IMR-90 (cell line): ENCODE measurements at regions not wholly inside any gene's neighbourhood (a gene's known extent, or its start where the extent isn't known, plus 50 kb on each side); places are given as distances from the start of the nearest gene placed in this dataset.

Source experiments
- ATAC-seq: fragments of 200-7000 bp; cut with Tn5 transposase; 2 replicates; pipeline ENCODE4 v1.9.1; 2020; ENCODE audit warnings: low read depth, mild to moderate bottlenecking, moderate library complexity
- BruUV-seq: library from RNA; stranded (reverse); fragments of 400-500 nt; replicated peaks from 2 replicates; lab custom pipeline; 2021; lab: Mats Ljungman, UMichigan
- CTCF ChIA-PET: fragments of 300-600 bp; formaldehyde crosslinking; extraction: SDS; loops from one replicate; lab custom pipeline; 2021; ENCODE audit warnings: antibody characterized with exemption; lab: Yijun Ruan, JAX
- POLR2A ChIA-PET: fragments of 300-600 bp; sonication (Branson Sonifier 250); formaldehyde crosslinking; loops from one replicate; lab custom pipeline; 2022; ENCODE audit warnings: antibody characterized with exemption; ENCODE audit not compliant: unreplicated experiment; lab: Charles Lee
- DNase-seq: peaks from one replicate; pipeline ENCODE4 v3.0.0; 2013
- H2AFZ ChIP-seq: replicated peaks from 2 replicates; pipeline ENCODE3; 2013; ENCODE audit warnings: low read length, mild to moderate bottlenecking; ENCODE audit not compliant: poor library complexity
- H2AK5ac ChIP-seq: 2 replicates; pipeline ENCODE4 v1.6.1; 2013; ENCODE audit warnings: low read depth, low read length, inconsistent platforms
- H2AK9ac ChIP-seq: replicated peaks from 2 replicates; pipeline ENCODE3; 2013; ENCODE audit warnings: mild to moderate bottlenecking, low read depth, low read length, moderate library complexity; ENCODE audit not compliant: poor library complexity
- H2BK120ac ChIP-seq: 2 replicates; pipeline ENCODE4 v1.6.1; 2013; ENCODE audit warnings: low read depth, low read length, inconsistent platforms
- H2BK15ac ChIP-seq: 3 replicates; pipeline ENCODE4 v1.6.1; 2013; ENCODE audit warnings: low read depth, low read length, inconsistent platforms
- H2BK20ac ChIP-seq: 2 replicates; pipeline ENCODE4 v1.6.1; 2013; ENCODE audit warnings: low read depth, mild to moderate bottlenecking, inconsistent platforms, low read length, moderate library complexity
- H2BK5ac ChIP-seq: 2 replicates; pipeline ENCODE4 v1.6.1; 2013; ENCODE audit warnings: mild to moderate bottlenecking, low read depth, low read length, inconsistent platforms; ENCODE audit not compliant: poor library complexity, severe bottlenecking
- H3K14ac ChIP-seq: replicated peaks from 2 replicates; pipeline ENCODE4 v1.6.1; 2013; ENCODE audit warnings: low read depth, low read length, inconsistent platforms
- H3K18ac ChIP-seq: 2 replicates; pipeline ENCODE4 v1.6.1; 2013; ENCODE audit warnings: low read depth, low read length, control low read depth
- H3K23ac ChIP-seq: 2 replicates; pipeline ENCODE4 v1.6.1; 2013; ENCODE audit warnings: low read depth, low read length, inconsistent platforms
- H3K27ac ChIP-seq: 2 replicates; pipeline ENCODE4 v1.5.1; 2013; ENCODE audit warnings: mild to moderate bottlenecking, control low read depth, low read length; ENCODE audit not compliant: insufficient read depth
- H3K27me3 ChIP-seq: 2 replicates; pipeline ENCODE4 v1.6.1; 2013; ENCODE audit warnings: low read length; ENCODE audit not compliant: control insufficient read depth, insufficient read depth
- H3K36me3 ChIP-seq: 2 replicates; pipeline ENCODE4 v1.6.1; 2013; ENCODE audit warnings: low read length, mixed read lengths; ENCODE audit not compliant: control insufficient read depth, insufficient read depth
- H3K4ac ChIP-seq: 2 replicates; pipeline ENCODE4 v1.6.1; 2013; ENCODE audit warnings: low read depth, low read length, inconsistent platforms
- H3K4me1 ChIP-seq: 2 replicates; pipeline ENCODE4 v1.6.1; 2013; ENCODE audit warnings: low read length, mixed read lengths; ENCODE audit not compliant: control insufficient read depth, insufficient read depth
- H3K4me2 ChIP-seq: 2 replicates; pipeline ENCODE4 v1.6.1; 2013; ENCODE audit warnings: low read depth, mild to moderate bottlenecking, control low read depth, low read length, moderate library complexity
- H3K4me3 ChIP-seq: 2 replicates; pipeline ENCODE4 v1.5.1; 2013; ENCODE audit warnings: low read depth, mild to moderate bottlenecking, control low read depth, low read length, moderate library complexity; ENCODE audit not compliant: insufficient read depth
- H3K56ac ChIP-seq: 2 replicates; pipeline ENCODE4 v1.6.1; 2013; ENCODE audit warnings: low read length, inconsistent platforms; ENCODE audit not compliant: insufficient read depth; ENCODE audit errors: extremely low read depth
- H3K79me1 ChIP-seq, 2 experiments: 2 replicates each; pipeline ENCODE4 v1.6.1; 2013; ENCODE audit warnings: low read length in 2 of 2, inconsistent platforms in 1 of 2, low read depth in 1 of 2
- H3K9ac ChIP-seq: 2 replicates; pipeline ENCODE4 v1.6.1; 2013; ENCODE audit warnings: low read depth, low read length, control low read depth
- H3K9me1 ChIP-seq: 2 replicates; pipeline ENCODE4 v1.6.1; 2013; ENCODE audit warnings: low read length, inconsistent platforms; ENCODE audit not compliant: insufficient read depth
- H3K9me3 ChIP-seq: 2 replicates; pipeline ENCODE4 v1.6.1; 2013; ENCODE audit warnings: low read length; ENCODE audit not compliant: control insufficient read depth, insufficient read depth
- H4K20me1 ChIP-seq: 2 replicates; pipeline ENCODE4 v1.6.1; 2013; ENCODE audit warnings: low read length, inconsistent platforms; ENCODE audit not compliant: insufficient read depth
- H4K5ac ChIP-seq: 2 replicates; pipeline ENCODE4 v1.6.1; 2013; ENCODE audit warnings: mild to moderate bottlenecking, low read depth, low read length, control low read depth
- H4K8ac ChIP-seq, 2 experiments: 2 replicates each; pipeline ENCODE4 v1.6.1; 2013; ENCODE audit warnings: low read depth in 2 of 2, low read length in 2 of 2, control low read depth in 1 of 2, inconsistent platforms in 1 of 2
- H4K91ac ChIP-seq: 2 replicates; pipeline ENCODE4 v1.6.1; 2013; ENCODE audit warnings: low read depth, low read length, inconsistent platforms; ENCODE audit not compliant: insufficient read depth
- BHLHE40 ChIP-seq: fragments of 150-350 bp; IDR thresholded peaks from 2 replicates; pipeline ENCODE4 v1.6.1; 2016; ENCODE audit warnings: mild to moderate bottlenecking, low read depth, low read length
- CEBPB ChIP-seq: IDR thresholded peaks from 2 replicates; pipeline ENCODE4 v1.6.1; 2012; ENCODE audit warnings: low read depth, low read length, improper control_type of control experiment
- MAFK ChIP-seq: IDR thresholded peaks from 2 replicates; pipeline ENCODE4 v1.6.1; 2012; ENCODE audit warnings: low read depth, low read length, improper control_type of control experiment
- MAZ ChIP-seq: IDR thresholded peaks from 2 replicates; pipeline ENCODE4 v1.6.1; 2012; ENCODE audit warnings: low read depth, mild to moderate bottlenecking, low read length, improper control_type of control experiment, moderate library complexity, borderline replicate concordance
- MXI1 ChIP-seq: IDR thresholded peaks from 2 replicates; pipeline ENCODE4 v1.6.1; 2012; ENCODE audit warnings: low read depth, mild to moderate bottlenecking, low read length, moderate library complexity, borderline replicate concordance
- NFE2L2 ChIP-seq: fragments of 150-350 bp; IDR thresholded peaks from 2 replicates; pipeline ENCODE4 v1.6.1; 2016; ENCODE audit warnings: low read depth, mild to moderate bottlenecking, low read length
- POLR2A ChIP-seq: IDR thresholded peaks from 2 replicates; pipeline ENCODE4 v1.6.1; 2012; ENCODE audit warnings: mild to moderate bottlenecking, low read depth, low read length
- RAD21 ChIP-seq: IDR thresholded peaks from 2 replicates; pipeline ENCODE4 v1.6.1; 2012; ENCODE audit warnings: low read length, improper control_type of control experiment
- RCOR1 ChIP-seq: IDR thresholded peaks from 2 replicates; pipeline ENCODE4 v1.6.1; 2012; ENCODE audit warnings: mild to moderate bottlenecking, low read length, improper control_type of control experiment; ENCODE audit not compliant: insufficient replicate concordance
- RFX5 ChIP-seq: IDR thresholded peaks from 2 replicates; pipeline ENCODE4 v1.8.0; 2012; ENCODE audit warnings: low read depth, mild to moderate bottlenecking, low read length, moderate library complexity
- SMC3 ChIP-seq: fragments of 150-350 bp; IDR thresholded peaks from 2 replicates; pipeline ENCODE4 v1.6.1; 2016; ENCODE audit warnings: low read depth, mild to moderate bottlenecking, antibody characterized with exemption, low read length, moderate library complexity
- USF2 ChIP-seq: fragments of 150-350 bp; IDR thresholded peaks from 2 replicates; pipeline ENCODE4 v1.6.1; 2017; ENCODE audit warnings: mild to moderate bottlenecking, antibody characterized with exemption, low read length, low read depth
- WGBS, 2 experiments: methylation state at CpG; one replicate each; pipeline versions ENCODE4 v1.1.5 to v1.1.7; 2013; ENCODE audit warnings: missing lambda C conversion rate in 2 of 2; ENCODE audit not compliant: insufficient read length in 1 of 2; ENCODE audit errors: extremely low coverage in 2 of 2; 5-methylcytosine and 5-hydroxymethylcytosine counted together
- dilution Hi-C: fragments of 300-500 bp; cut with HindIII; formaldehyde crosslinking; loops from one replicate; pipeline ENCODE4 v1.14.3; 2018; ENCODE audit warnings: low sequenced_read_pairs; ENCODE audit not compliant: unreplicated experiment
- in situ Hi-C: fragments of 300-500 bp; cut with MboI; formaldehyde crosslinking; loops from 3 replicates; pipeline ENCODE4 v1.14.3; 2019; ENCODE audit warnings: low sequenced_read_pairs, inconsistent platforms, mixed read lengths
- intact Hi-C: fragments of 100-400 bp; cut with micrococcal nuclease; formaldehyde crosslinking; loops from 2 replicates; pipeline ENCODE4 v1.10.0; 2022
- TF ChIP-seq, protein P1 (sequence below): conservative IDR thresholded peaks from 2 replicates; pipeline ENCODE4 v1.5.1; 2012; ENCODE audit warnings: mild to moderate bottlenecking, low read depth, low read length, improper control_type of control experiment
- TF ChIP-seq, protein P2 (sequence below): fragments of 150-350 bp; IDR thresholded peaks from 2 replicates; pipeline ENCODE4 v1.6.1; 2016; ENCODE audit warnings: low read depth, mild to moderate bottlenecking, low read length, moderate library complexity, borderline replicate concordance

DNA sequence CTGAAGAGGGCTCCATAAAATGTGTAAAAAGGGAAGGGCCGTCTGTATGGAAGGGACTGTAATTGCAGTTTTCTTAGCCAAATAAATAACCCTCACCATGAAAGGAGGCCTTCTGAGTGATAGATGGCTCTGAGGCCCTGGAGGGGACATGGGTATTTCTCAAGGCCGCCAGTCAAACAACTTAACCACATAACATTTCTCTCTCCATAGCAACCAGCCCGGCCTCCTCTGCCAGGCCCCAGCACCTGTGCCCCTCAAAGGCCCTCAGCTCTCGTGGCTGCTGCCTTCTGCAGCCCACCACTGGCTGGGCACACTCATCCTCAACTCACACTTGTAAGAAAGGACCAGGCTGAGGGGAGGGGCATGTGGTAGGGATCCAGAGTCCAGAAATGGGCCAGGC lies 57.0 kb upstream of the GJB5 start:
- Histone ChIP-seq H2BK120ac (no peak overlapping the region), H3K4me2 (no peak overlapping the region), H3K23ac (no peak overlapping the region), H3K4me1 (no peaks in the 10 kb centered on the region), H4K20me1 (no peaks in the 10 kb centered on the region), H2AK5ac (no peak overlapping the region), H4K91ac (no peak overlapping the region), H2BK20ac (no peak overlapping the region), H3K79me1 (no peaks in the 10 kb centered on the region), H4K8ac (no peak overlapping the region), H3K36me3 (no peaks in the 10 kb centered on the region), H3K9me3 (peaks cover 9% of the 10 kb centered on the region), H4K5ac (no peak overlapping the region), H3K9me1 (no peaks in the 10 kb centered on the region), H3K27me3 (no peaks in the 10 kb centered on the region), H3K18ac (no peak overlapping the region), H3K56ac (no peak overlapping the region), H3K4me3 (no peak overlapping the region), H2BK5ac (no peak overlapping the region), H2BK15ac (no peak overlapping the region), H3K4ac (no peak overlapping the region), H3K9ac (no peak overlapping the region), H2AFZ (no peak overlapping the region), H3K27ac (no peak overlapping the region), H3K14ac (no peak overlapping the region), H2AK9ac (no peak overlapping the region)
- DNase-seq (no peak), ATAC-seq (no peak)
- no TSS peak for BruUV-seq
- in situ Hi-C loops, result no loop called here
- TF ChIP-seq POLR2A (no peak), MAFK (no peak), RFX5 (no peak), NFE2L2 (no peak), BHLHE40 (no peak), SMC3 (no peak), USF2 (no peak), MXI1 (no peak), RCOR1 (no peak), RAD21 (no peak), MAZ (no peak), CEBPB (no peak)
- TF ChIP-seq, protein P1, sequence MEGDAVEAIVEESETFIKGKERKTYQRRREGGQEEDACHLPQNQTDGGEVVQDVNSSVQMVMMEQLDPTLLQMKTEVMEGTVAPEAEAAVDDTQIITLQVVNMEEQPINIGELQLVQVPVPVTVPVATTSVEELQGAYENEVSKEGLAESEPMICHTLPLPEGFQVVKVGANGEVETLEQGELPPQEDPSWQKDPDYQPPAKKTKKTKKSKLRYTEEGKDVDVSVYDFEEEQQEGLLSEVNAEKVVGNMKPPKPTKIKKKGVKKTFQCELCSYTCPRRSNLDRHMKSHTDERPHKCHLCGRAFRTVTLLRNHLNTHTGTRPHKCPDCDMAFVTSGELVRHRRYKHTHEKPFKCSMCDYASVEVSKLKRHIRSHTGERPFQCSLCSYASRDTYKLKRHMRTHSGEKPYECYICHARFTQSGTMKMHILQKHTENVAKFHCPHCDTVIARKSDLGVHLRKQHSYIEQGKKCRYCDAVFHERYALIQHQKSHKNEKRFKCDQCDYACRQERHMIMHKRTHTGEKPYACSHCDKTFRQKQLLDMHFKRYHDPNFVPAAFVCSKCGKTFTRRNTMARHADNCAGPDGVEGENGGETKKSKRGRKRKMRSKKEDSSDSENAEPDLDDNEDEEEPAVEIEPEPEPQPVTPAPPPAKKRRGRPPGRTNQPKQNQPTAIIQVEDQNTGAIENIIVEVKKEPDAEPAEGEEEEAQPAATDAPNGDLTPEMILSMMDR, result no peak
- TF ChIP-seq, protein P2, sequence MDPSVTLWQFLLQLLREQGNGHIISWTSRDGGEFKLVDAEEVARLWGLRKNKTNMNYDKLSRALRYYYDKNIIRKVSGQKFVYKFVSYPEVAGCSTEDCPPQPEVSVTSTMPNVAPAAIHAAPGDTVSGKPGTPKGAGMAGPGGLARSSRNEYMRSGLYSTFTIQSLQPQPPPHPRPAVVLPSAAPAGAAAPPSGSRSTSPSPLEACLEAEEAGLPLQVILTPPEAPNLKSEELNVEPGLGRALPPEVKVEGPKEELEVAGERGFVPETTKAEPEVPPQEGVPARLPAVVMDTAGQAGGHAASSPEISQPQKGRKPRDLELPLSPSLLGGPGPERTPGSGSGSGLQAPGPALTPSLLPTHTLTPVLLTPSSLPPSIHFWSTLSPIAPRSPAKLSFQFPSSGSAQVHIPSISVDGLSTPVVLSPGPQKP, result no peak
- intact Hi-C loops, result no loop called here
- dilution Hi-C loops, result no loop called here
- WGBS, 2 experiments, result no CpG with 5 or more reads among the region's 4 CpGs
- CTCF ChIA-PET, result no interaction called here
- POLR2A ChIA-PET, result no interaction called here
